PFSK-1 (cell line): ENCODE measurements at regions not wholly inside any gene's neighbourhood (a gene's known extent, or its start where the extent isn't known, plus 50 kb on each side); places are given as distances from the start of the nearest gene placed in this dataset.

Source experiments
- POLR2AphosphoS5 ChIP-seq: IDR thresholded peaks from 2 replicates; pipeline ENCODE4 v1.6.1; 2012; ENCODE audit warnings: low read depth, mild to moderate bottlenecking, control low read depth, low read length, moderate library complexity
- TAF1 ChIP-seq: IDR thresholded peaks from 2 replicates; pipeline ENCODE4 v1.6.1; 2012; ENCODE audit warnings: low read length, control low read depth, borderline replicate concordance; ENCODE audit not compliant: insufficient read depth

DNA sequence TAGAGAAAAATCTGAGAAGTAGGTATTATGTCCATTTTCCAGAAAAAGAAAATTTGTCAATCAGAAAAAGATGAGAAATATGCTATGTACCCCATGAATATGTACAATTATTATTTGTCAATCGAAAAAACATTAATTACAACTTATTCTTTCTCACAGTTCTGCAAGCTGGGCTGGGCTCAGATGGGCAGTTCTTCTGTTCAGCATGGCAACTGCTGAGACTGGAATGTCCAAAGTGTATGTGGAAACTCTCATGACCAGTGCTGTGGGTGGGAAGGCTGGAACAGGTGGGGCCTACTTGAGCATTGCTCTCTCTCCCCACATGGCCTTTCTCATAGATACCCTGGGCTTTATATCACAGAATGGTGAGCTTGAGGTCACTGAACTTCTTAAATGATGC is 450.3 kb upstream of the TBX3 start:
- TF ChIP-seq TAF1 (no peak), POLR2AphosphoS5 (no peak)
